ENCODE measurements at regions not wholly inside any gene's neighbourhood (a gene's known extent, or its start where the extent isn't known, plus 50 kb on each side); places are given as distances from the start of the nearest gene placed in this dataset.

- no peak overlapping the region for H3K18ac ChIP-seq (ENCODE audit: extremely low read depth, low read length)
- no peak overlapping the region for H3K14ac ChIP-seq (ENCODE audit: insufficient read length)
- no peak overlapping the region for H2BK20ac ChIP-seq (ENCODE audit: low read length)
- peaks cover 0 to 1% (median 0%) of the 10 kb centered on the region in 4 experiments; a peak in 1 of 7 replicates for H3K4me1 ChIP-seq (replicated peaks in 1 of 4; ENCODE audit: control insufficient read depth in 3 of 4, insufficient read depth in 4 of 4, low read length in 3 of 4)
- no peak overlapping the region for H4K91ac ChIP-seq (replicated peaks; ENCODE audit: insufficient read length, low read length)
- FAIRE-seq (no peak), DNase-seq (ENCODE audit: low read depth in 1 of 2, low spot score in 2 of 2) (no peak)
- no peak overlapping the region for H3K4me2 ChIP-seq (ENCODE audit: insufficient read depth in 1 of 2, low read depth in 2 of 2, low read length in 2 of 2)
- H2BK5ac ChIP-seq (ENCODE audit: low read depth, low read length), result no peak overlapping the region
- CTCF ChIA-PET (ENCODE audit: partially characterized antibody), result interaction anchor here (0.6 to 1.8 kb wide), 5 partner anchors 9 to 437 kb away, joined by 3 to 4 read pairs (median 3); no protein-coding TSS in a partner anchor
- H4K8ac ChIP-seq (ENCODE audit: extremely low read depth, insufficient read depth, low read length), result no peak overlapping the region
- H3K4me3 ChIP-seq (ENCODE audit: extremely low read depth in 1 of 4, insufficient read depth in 2 of 4, low read depth in 3 of 4, low read length in 4 of 4), result no peak overlapping the region
- H2AK5ac ChIP-seq (ENCODE audit: low read depth, low read length), result no peak overlapping the region
- H3K79me2 ChIP-seq (ENCODE audit: control insufficient read depth in 1 of 2, insufficient read depth in 2 of 2, low read length in 2 of 2), result no peaks in the 10 kb centered on the region
- H3K23ac ChIP-seq (ENCODE audit: insufficient read length), result no peak overlapping the region
- no peaks in the 10 kb centered on the region for H3K36me3 ChIP-seq (ENCODE audit: control insufficient read depth in 2 of 4, insufficient read depth in 4 of 4, low read length in 3 of 4)
- no peak overlapping the region for H3K27ac ChIP-seq (ENCODE audit: low read depth, low read length)
- peaks cover 12% of the 10 kb centered on the region; the same call in 1 of the 2 replicates for H3K23me2 ChIP-seq (ENCODE audit: low read depth, low read length)
- H2BK120ac ChIP-seq (replicated peaks; ENCODE audit: low read depth, low read length), result no peak overlapping the region
- H2BK15ac ChIP-seq (ENCODE audit: low read length), result no peak overlapping the region
- H3K4ac ChIP-seq (replicated peaks; ENCODE audit: insufficient read length, low read depth, low read length), result no peak overlapping the region
- peaks cover 0 to 7% of the 10 kb centered on the region in 2 experiments; a peak in 2 of 4 replicates for H3K9me3 ChIP-seq (ENCODE audit: insufficient read depth in 2 of 2, low read depth in 1 of 2, low read length in 1 of 2)
- no peak overlapping the region for H3K56ac ChIP-seq (replicated peaks; ENCODE audit: insufficient read length, low read depth, low read length)
- H2BK12ac ChIP-seq (ENCODE audit: low read depth, low read length), result no peak overlapping the region
- no peak overlapping the region for H4K5ac ChIP-seq (ENCODE audit: insufficient read length, low read depth, low read length)
- H2AFZ ChIP-seq (ENCODE audit: low read length), result no peak overlapping the region
- H3K9ac ChIP-seq (replicated peaks in 1 of 4; ENCODE audit: extremely low read depth in 1 of 4, low read depth in 3 of 4, low read length in 3 of 4), result no peak overlapping the region
- H3K27me3 ChIP-seq (replicated peaks in 1 of 4; ENCODE audit: control insufficient read depth in 3 of 4, extremely low read depth in 1 of 4, insufficient read depth in 3 of 4, low read length in 3 of 4), result no peaks in the 10 kb centered on the region; a peak in 1 of 7 replicates
- WGBS, 2 experiments (ENCODE audit: extremely low coverage in 1 of 2, insufficient coverage in 1 of 2, insufficient read length in 1 of 2, insufficient replicate concordance in 2 of 2, low coverage in 1 of 2, low lambda C conversion rate in 2 of 2, missing lambda C conversion rate in 1 of 2), result 89% methylated on average over 4 of the region's 4 CpGs; no CpG with 5 or more reads in 1 of the 2 experiments
- POLR2A ChIA-PET (ENCODE audit: partially characterized antibody), result interaction anchor here (0.6 kb wide), 1 partner anchor 274 kb away, joined by 5 read pairs; no protein-coding TSS in a partner anchor
- no peaks in the 10 kb centered on the region for H3K79me1 ChIP-seq (ENCODE audit: low read depth, low read length)
- H4K20me1 ChIP-seq (replicated peaks in 1 of 2; ENCODE audit: control insufficient read depth in 1 of 2, insufficient read depth in 2 of 2, low read length in 2 of 2), result peaks cover 0 to 8% of the 10 kb centered on the region in 2 experiments
- TF ChIP-seq SAP30 (IDR thresholded peaks at IDR 0.05; ENCODE audit: insufficient read depth, insufficient replicate concordance, low read length) (no peak), TCF12 (IDR thresholded peaks at IDR 0.05; ENCODE audit: low read depth, low read length) (no peak)
Measured at GRCh38 chr12:131542351-131542750, 168.5 kb upstream of the SFSWAP start.

All from H1 (cell line).